HG03575 (cell line): ENCODE measurements at regions not wholly inside any gene's neighbourhood (a gene's known extent, or its start where the extent isn't known, plus 50 kb on each side); places are given as distances from the start of the nearest gene placed in this dataset.

Experiments
- ATAC-seq: cut with Tn5 transposase; IDR thresholded peaks from one replicate; pipeline ENCODE4 v1.9.1; 2021; ENCODE audit not compliant: unreplicated experiment, insufficient number of reproducible peaks, low FRiP score; ENCODE audit errors: extremely low read depth

DNA sequence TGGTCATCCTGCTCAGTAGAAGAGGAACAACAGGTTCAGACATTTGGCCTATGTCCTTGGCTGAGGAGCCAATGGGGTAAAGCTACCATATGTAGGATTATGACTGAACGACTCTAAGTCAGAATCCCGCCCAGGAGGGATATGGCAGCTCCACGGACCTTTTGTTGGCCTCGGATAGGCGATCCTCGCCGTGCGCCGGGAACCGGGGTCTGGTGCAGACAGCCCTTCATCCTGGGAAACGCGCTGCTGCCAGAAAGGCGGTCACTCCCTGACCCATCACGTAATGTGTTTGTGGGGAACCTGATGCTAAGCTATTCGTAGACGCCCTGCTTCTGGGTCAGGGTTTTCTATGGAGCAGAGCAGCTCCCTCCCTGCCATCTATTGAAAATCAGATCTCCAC, 178.9 kb upstream of the ALG10B start:
- ATAC-seq: no peak

GRCh38 chr12:38138225-38139221, 178.1 kb upstream of the ALG10B start:
- peak; percentile 47 for ATAC-seq

DNA sequence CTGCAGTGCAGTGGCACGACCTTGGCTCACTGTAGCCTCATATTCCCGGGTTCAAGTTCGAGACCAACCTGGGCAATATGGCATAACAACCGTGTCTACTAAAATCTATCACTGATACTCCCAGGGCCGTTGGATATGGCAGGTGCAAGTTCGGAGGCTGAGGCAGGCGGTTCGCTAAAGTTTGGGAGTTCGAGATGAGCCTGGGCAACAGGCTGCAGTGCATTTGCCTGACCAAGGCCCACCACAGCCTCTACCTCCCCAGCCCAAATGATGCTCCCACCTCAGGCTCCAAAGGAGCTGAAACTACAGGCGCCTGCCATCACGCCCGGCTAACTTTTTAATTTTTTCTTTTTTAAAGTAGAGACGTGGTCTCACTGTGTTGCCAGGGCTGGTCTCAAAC, 177.1 kb upstream of the ALG10B start:
- no peak for ATAC-seq

DNA sequence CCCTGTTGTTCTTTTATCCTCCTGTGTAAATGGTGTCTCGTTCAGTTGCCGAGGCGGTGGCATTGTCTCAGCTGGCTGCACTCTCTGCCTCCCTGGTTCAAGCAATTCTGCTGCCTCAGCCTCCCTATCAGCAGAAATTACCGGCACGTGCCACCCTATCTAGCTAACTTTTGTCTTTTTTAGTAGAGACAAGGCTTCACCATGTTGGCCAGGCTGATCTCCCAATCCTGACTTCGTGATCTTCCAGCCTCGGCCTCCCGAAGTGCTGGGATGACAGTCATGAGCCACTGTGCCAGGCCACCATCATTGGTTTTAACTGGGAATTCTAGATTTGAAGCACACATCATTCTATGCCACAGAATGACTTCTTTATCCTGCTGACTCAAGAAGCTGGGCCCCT, 175.3 kb upstream of the ALG10B start:
- ATAC-seq: no peak

DNA sequence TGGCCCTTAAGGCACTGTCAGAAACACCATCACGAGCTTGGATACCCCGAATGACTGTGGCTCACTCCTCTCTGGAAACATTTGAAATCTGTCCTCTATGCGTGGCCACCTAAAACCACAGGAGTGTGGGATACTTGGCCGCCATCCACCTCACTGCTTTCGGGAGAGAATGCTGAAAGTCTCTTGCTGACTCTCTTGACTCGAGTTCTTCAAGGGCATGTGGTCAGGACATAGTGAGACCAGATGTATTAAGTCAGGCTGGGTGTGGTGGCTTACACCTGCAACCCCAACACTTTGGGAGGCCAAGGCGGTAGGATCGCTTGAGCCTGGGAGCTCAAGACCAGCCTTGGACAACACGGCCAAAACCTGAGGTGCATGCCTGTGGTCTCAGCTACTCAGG, 174.7 kb upstream of the ALG10B start:
- ATAC-seq: no peak

- ATAC-seq: no peak
These were observed 173.6 kb upstream of the ALG10B start for GRCh38 chr12:38142974-38143373.

GRCh38 chr12:38144049-38144448, 172.5 kb upstream of the ALG10B start:
- ATAC-seq: no peak

DNA sequence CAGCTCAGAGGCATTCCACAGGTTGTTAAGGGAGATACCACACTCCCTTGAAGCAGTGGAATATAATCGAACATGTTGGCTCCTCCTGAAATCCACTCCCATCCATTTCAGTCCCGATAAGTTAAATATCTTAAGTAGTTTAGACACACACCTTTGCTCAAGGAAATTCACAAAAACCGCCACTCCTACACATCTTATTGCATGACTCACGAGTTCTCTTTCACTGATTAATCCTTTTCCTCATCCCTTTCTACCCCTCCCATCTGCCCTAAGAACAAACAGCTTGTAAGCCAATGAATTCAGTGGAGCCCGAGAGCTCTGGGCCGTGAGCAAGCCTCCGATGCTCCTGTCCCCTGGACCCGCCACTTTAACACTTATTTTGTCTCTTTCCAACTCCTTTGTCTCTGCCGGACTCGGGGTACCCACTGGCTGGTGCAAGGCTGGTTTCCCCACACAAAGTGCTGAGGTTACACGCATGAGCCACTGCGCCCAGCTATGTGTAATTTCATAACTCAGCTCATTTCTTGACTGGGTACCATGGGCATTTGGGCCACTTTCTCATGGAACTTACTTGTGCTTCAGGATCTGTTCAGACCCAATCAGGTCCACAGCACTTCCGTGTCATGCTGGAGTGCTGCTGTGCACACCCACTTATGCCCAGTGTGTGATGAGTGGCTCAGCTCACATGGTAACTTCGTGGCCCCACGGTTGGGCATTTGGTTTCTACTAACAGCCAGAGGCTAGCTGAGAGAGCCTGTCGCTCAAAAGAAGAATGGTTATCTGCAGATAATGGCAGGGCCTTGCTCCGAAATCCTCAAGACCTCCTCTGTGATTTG, 171.8 kb upstream of the ALG10B start:
- no peak for ATAC-seq

DNA sequence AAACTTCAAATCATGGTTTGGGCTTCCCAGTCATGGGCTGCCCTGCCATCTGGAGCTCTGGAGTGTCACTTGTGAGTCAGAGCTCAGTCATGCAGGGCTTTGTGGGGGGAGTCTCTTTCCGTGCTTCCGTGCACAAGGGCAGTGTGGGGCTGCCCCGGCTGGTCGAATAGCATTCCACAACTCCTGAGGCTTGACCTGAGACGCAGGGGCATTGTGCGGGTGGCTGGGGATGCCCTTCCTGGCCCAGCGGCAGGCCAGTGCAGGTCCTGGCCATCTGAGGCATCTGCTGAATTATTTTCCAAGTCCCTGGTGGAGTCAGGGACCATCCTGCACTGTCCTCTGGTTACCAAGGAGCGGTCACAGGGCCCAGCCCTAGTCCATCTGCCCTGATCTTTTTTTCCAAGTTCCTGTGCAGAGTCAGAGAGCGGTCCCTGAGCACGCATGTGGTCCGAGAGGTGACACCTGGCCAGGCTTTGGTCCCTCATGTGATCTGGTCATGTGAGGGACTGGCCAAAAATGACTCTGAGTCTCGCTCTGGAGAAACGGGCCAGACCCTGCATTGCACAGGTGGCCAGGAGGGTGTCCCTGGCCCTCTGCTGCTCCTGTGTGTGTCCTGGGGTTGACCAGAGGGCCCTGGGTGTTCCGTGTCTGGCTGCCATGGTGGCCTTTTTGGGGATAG, 167.0 kb upstream of the ALG10B start:
- ATAC-seq: no peak

GRCh38 chr12:38151991-38152700, 164.4 kb upstream of the ALG10B start:
- no peak for ATAC-seq

DNA sequence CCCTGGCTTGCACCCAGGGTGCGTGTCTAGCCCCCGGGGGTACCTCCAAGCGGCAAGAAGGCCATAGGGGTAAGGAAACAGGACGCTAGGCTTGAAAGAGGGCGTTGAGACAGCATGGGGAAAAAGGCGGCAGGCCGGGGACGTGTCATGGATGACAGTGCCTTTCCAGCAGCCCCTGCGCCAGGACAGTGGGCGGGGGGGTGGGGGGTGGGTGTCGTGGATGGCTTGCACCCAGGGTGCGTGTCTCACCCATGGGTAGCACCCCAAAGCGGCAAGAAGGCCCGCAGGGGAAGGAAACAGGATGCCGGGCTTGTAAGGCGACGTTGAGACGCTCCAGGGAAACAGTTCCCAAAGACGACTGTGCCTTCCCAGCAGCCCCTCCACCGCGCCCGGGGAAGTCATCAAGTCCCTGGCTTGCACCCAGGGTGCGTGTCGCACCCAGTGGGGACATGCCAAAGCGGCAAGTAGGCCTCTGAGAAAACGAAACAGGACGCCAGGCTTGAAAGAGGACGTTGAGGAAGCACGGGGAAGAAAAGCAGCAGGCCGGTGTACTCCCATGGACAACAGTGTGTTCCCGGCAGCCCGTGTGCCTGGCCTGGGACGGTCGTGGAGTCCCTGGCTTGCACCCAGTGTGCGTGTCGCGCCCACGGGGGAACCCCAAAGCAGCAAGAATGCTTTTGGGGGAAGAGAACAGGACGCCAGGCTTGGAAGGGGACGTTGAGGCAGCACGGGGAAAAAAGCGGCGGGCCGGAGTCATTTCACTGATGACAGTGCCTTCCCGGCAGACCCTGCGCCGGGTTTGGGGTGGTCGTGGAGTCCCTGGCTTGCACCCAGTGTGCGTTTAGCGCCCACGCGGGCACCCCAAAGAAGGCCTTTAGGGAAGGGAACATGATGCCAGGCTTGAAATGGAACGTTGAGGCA, 163.5 kb upstream of the ALG10B start:
- ATAC-seq: no peak

DNA sequence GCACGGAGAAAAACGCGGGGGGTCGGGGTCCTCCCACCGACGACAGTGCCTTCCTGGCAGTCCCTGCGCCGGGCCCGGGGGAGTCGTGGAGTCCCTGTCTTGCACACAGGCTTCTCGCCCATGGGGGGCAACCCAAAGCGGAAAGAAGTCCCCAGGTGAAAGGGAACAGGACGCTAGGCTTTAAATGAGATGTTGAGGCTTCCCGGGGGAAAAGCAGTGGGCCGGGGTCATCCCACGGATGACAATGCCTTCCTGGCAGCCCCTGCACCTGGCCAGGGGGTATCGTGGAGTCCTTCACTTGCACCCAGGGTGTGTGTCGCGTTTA, 162.9 kb upstream of the ALG10B start:
- no peak for ATAC-seq

- ATAC-seq: no peak
These were observed 162.2 kb upstream of the ALG10B start for GRCh38 chr12:38154096-38155019.

- ATAC-seq: no peak
These were observed 161.6 kb upstream of the ALG10B start for GRCh38 chr12:38155020-38155395.

- ATAC-seq: no peak
These were observed 160.8 kb upstream of the ALG10B start for GRCh38 chr12:38155526-38156496.
